ENCODE measurements at regions not wholly inside any gene's neighbourhood (a gene's known extent, or its start where the extent isn't known, plus 50 kb on each side); places are given as distances from the start of the nearest gene placed in this dataset.

DNA sequence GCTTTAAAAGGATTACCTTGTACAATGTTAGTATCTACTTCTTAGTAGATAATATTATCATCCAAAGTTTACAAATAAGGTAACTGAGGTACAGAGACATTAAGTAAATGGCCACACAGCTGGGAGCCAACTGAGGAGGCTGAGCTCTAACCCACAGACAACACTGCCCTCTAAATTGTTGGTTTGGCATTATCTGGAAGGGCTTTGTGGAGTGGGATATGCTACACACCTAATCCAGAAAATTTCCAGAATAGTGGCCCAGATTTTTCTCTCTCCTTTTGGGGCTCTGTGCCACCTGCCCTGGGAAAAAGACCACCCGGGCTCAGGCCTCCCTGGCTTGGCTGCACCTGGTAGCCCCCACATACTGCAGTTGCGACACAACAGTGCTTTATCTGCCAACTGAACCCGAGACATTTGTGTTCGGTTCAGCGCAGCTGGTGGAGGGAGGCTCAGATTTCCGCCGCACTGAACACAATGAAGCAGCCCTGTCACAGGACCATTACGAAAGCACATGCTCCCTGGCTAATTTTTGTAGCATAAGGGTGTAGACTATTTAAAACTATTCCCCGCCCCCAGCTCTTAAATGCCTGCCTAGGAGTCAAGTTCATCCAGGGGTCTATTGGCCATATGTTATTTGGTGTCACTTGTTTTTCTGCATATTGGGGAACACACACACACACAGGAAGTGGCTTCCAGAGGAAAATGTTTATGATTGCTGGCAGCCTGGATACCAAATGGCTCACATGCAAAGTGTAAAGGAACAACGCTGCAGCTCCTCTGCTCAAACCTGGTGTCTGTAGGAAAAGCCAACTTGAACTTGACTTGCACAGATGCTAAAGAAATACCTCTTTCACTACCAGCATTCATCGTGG is 92.3 kb upstream of the ESRRG start:
- WGBS, 2 donors = 28 to 52% methylated on average over 11 of the region's 11 CpGs
- DNase-seq (ENCODE audit: low spot score in 2 of 2) = peak; percentile 16 to 86
- H3K4me3 ChIP-seq (ENCODE audit: low read depth, poor library complexity, severe bottlenecking) = no peak overlapping the region
- TF ChIP-seq POLR2A (IDR thresholded peaks at IDR 0.05) = no peak
- TF ChIP-seq, protein P1, sequence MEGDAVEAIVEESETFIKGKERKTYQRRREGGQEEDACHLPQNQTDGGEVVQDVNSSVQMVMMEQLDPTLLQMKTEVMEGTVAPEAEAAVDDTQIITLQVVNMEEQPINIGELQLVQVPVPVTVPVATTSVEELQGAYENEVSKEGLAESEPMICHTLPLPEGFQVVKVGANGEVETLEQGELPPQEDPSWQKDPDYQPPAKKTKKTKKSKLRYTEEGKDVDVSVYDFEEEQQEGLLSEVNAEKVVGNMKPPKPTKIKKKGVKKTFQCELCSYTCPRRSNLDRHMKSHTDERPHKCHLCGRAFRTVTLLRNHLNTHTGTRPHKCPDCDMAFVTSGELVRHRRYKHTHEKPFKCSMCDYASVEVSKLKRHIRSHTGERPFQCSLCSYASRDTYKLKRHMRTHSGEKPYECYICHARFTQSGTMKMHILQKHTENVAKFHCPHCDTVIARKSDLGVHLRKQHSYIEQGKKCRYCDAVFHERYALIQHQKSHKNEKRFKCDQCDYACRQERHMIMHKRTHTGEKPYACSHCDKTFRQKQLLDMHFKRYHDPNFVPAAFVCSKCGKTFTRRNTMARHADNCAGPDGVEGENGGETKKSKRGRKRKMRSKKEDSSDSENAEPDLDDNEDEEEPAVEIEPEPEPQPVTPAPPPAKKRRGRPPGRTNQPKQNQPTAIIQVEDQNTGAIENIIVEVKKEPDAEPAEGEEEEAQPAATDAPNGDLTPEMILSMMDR (IDR thresholded peaks at IDR 0.05) = no peak
- intact Hi-C loops (cut with DNase I; ENCODE audit: low total_unique reads) = no loop called here

- 42 to 48% methylated on average over 6 of the region's 6 CpGs for WGBS, 2 donors
- intact Hi-C loops (cut with DNase I; ENCODE audit: low total_unique reads) = no loop called here
- TF ChIP-seq POLR2A (IDR thresholded peaks at IDR 0.05) = no peak
- TF ChIP-seq, protein P1 (IDR thresholded peaks at IDR 0.05) = no peak
- DNase-seq (ENCODE audit: low spot score in 2 of 2) = no peak
- H3K4me3 ChIP-seq (ENCODE audit: low read depth, poor library complexity, severe bottlenecking) = no peak overlapping the region
Measured at GRCh38 chr1:216814576-216815259, 91.5 kb upstream of the ESRRG start.

DNA sequence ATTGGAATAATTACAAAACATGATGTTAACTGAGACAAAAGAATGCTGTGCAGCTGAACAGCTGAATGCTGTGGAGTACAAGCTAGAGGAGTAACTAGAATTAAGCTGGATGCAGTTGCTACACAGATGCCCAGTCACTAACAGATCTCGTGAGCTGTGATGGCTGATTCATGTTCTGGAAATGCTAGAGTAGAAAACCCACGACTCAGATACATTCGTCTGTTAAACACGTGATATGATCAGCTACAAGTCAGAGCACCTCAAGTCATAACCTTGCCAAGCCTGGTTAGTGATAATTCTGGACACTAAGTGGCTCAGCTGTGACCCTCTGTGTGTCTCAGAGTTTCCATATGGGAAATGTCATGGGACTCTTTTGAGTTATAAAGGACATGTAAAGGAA is 89.7 kb upstream of the ESRRG start:
- 49 to 56% methylated on average over 4 of the region's 4 CpGs for WGBS, 2 donors
- intact Hi-C loops (cut with DNase I; ENCODE audit: low total_unique reads) = no loop called here
- no peak for DNase-seq (ENCODE audit: low spot score in 2 of 2)
- H3K4me3 ChIP-seq (ENCODE audit: low read depth, poor library complexity, severe bottlenecking) = no peak overlapping the region
- TF ChIP-seq, protein P1 (IDR thresholded peaks at IDR 0.05) = no peak
- no peak for TF ChIP-seq POLR2A (IDR thresholded peaks at IDR 0.05)

GRCh38 chr1:216809649-216810048 is 86.4 kb upstream of the ESRRG start:
- 80 to 88% methylated on average over 5 of the region's 5 CpGs for WGBS, 2 donors
- intact Hi-C loops (cut with DNase I; ENCODE audit: low total_unique reads) = no loop called here

GRCh38 chr1:216807696-216808095 is 84.5 kb upstream of the ESRRG start:
- 87% methylated on average over 1 of the region's 1 CpG for WGBS, 2 donors
- H3K4me3 ChIP-seq (ENCODE audit: low read depth, poor library complexity, severe bottlenecking) = no peak overlapping the region
- TF ChIP-seq, protein P1 (IDR thresholded peaks at IDR 0.05) = no peak
- DNase-seq (ENCODE audit: low spot score in 2 of 2) = no peak
- intact Hi-C loops (cut with DNase I; ENCODE audit: low total_unique reads) = no loop called here

More at GRCh38 chr1:216809649-216810048, 86.4 kb upstream of the ESRRG start:
- TF ChIP-seq, protein P1 (IDR thresholded peaks at IDR 0.05) = no peak
- no peak for TF ChIP-seq POLR2A (IDR thresholded peaks at IDR 0.05)
- H3K4me3 ChIP-seq (ENCODE audit: low read depth, poor library complexity, severe bottlenecking) = no peak overlapping the region
- no peak for DNase-seq (ENCODE audit: low spot score in 2 of 2)
